NCI-H146 treated with DMSO at 0.1 percent for 48 hours (cell line): ENCODE measurements at regions not wholly inside any gene's neighbourhood (a gene's known extent, or its start where the extent isn't known, plus 50 kb on each side); places are given as distances from the start of the nearest gene placed in this dataset.
"Not testable (repeated sequence)": the region's sequence is repeated elsewhere in the genome, so short reads cannot be mapped to it uniquely, and the experiment has no call there.

Source experiments
- DNase-seq: peaks from one replicate; lab custom pipeline; 2025; ENCODE audit not compliant: unreplicated experiment; lab: John Stamatoyannopoulos, UW

GRCh38 chr2:145930318-145930717, 1410.4 kb upstream of the ZEB2 start:
- peak; percentile 13 for DNase-seq

- no peak for DNase-seq
Measured at GRCh38 chr2:145927131-145927950, 1407.4 kb upstream of the ZEB2 start.

- no peak for DNase-seq
Measured at GRCh38 chr2:145925591-145925990, 1405.7 kb upstream of the ZEB2 start.

GRCh38 chr2:145919477-145919876, 1399.6 kb upstream of the ZEB2 start:
- no peak for DNase-seq

- no peak for DNase-seq
Measured at GRCh38 chr2:145918951-145919350, 1399.0 kb upstream of the ZEB2 start.

- DNase-seq: no peak
Measured at GRCh38 chr2:145916799-145917198, 1396.9 kb upstream of the ZEB2 start.

GRCh38 chr2:145914716-145915115, 1394.8 kb upstream of the ZEB2 start:
- DNase-seq: no peak

GRCh38 chr2:145910416-145910815, 1390.5 kb upstream of the ZEB2 start:
- no peak for DNase-seq

GRCh38 chr2:145909766-145910165, 1389.8 kb upstream of the ZEB2 start:
- DNase-seq: no peak

- DNase-seq: no peak
Measured at GRCh38 chr2:145909175-145909755, 1389.3 kb upstream of the ZEB2 start.

- DNase-seq: no peak
Measured at GRCh38 chr2:145906354-145906753, 1386.4 kb upstream of the ZEB2 start.

- no peak for DNase-seq
Measured at GRCh38 chr2:145905371-145905770, 1385.5 kb upstream of the ZEB2 start.

GRCh38 chr2:145897151-145897550, 1377.2 kb upstream of the ZEB2 start:
- DNase-seq: no peak

- no peak for DNase-seq
Measured at GRCh38 chr2:145887915-145888314, 1368.0 kb upstream of the ZEB2 start.

GRCh38 chr2:145880997-145881396, 1361.1 kb upstream of the ZEB2 start:
- DNase-seq: not testable (repeated sequence)

GRCh38 chr2:145875016-145875415, 1355.1 kb upstream of the ZEB2 start:
- DNase-seq: no peak

GRCh38 chr2:145874466-145874865, 1354.5 kb upstream of the ZEB2 start:
- DNase-seq: no peak

- DNase-seq: no peak
Measured at GRCh38 chr2:145864501-145864900, 1344.6 kb upstream of the ZEB2 start.

- DNase-seq: peak; percentile 60
Measured at GRCh38 chr2:145861940-145862339, 1342.0 kb upstream of the ZEB2 start.

- DNase-seq: no peak
Measured at GRCh38 chr2:145860083-145860482, 1340.2 kb upstream of the ZEB2 start.

GRCh38 chr2:145855142-145855541, 1335.2 kb upstream of the ZEB2 start:
- DNase-seq: no peak

- no peak for DNase-seq
Measured at GRCh38 chr2:145854039-145854755, 1334.3 kb upstream of the ZEB2 start.
